Keratinocyte (primary cell): ENCODE measurements at regions not wholly inside any gene's neighbourhood (a gene's known extent, or its start where the extent isn't known, plus 50 kb on each side); places are given as distances from the start of the nearest gene placed in this dataset.

Source experiments
- EZH2 ChIP-seq: IDR thresholded peaks from one replicate; pipeline ENCODE4 v1.6.1; 2012; ENCODE audit warnings: inconsistent platforms, mild to moderate bottlenecking, low read length, moderate library complexity
- TF ChIP-seq, protein P1 (sequence below), 3 experiments: IDR thresholded peaks in 1 of 3; conservative IDR thresholded peaks in 1 of 3; optimal IDR thresholded peaks in 1 of 3; 2 replicates in 2 of 3; 3 replicates in 1 of 3; pipeline versions ENCODE3 to v1.5.1; 2011; ENCODE audit warnings: low read length in 3 of 3, mild to moderate bottlenecking in 3 of 3, moderate library complexity in 2 of 3, control low read depth in 1 of 3, inconsistent platforms in 1 of 3; ENCODE audit not compliant: insufficient read depth in 2 of 3; ENCODE audit errors: extremely low read depth in 1 of 3

GRCh38 chr6:85077098-85077497 lies 312.7 kb upstream of the TBX18 start:
- no peak for TF ChIP-seq EZH2
- TF ChIP-seq, protein P1, sequence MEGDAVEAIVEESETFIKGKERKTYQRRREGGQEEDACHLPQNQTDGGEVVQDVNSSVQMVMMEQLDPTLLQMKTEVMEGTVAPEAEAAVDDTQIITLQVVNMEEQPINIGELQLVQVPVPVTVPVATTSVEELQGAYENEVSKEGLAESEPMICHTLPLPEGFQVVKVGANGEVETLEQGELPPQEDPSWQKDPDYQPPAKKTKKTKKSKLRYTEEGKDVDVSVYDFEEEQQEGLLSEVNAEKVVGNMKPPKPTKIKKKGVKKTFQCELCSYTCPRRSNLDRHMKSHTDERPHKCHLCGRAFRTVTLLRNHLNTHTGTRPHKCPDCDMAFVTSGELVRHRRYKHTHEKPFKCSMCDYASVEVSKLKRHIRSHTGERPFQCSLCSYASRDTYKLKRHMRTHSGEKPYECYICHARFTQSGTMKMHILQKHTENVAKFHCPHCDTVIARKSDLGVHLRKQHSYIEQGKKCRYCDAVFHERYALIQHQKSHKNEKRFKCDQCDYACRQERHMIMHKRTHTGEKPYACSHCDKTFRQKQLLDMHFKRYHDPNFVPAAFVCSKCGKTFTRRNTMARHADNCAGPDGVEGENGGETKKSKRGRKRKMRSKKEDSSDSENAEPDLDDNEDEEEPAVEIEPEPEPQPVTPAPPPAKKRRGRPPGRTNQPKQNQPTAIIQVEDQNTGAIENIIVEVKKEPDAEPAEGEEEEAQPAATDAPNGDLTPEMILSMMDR (optimal IDR thresholded peaks at IDR 0.05 in 1 of 3, IDR thresholded peaks at IDR 0.05 in 1 of 3, conservative IDR thresholded peaks at IDR 0.05 in 1 of 3; ENCODE audit: extremely low read depth in 1 of 3, insufficient read depth in 2 of 3, low read length in 3 of 3): no peak
